HG03196 (cell line): ENCODE measurements at regions not wholly inside any gene's neighbourhood (a gene's known extent, or its start where the extent isn't known, plus 50 kb on each side); places are given as distances from the start of the nearest gene placed in this dataset.

Experiments used
- ATAC-seq: cut with Tn5 transposase; IDR thresholded peaks from one replicate; pipeline ENCODE4 v1.9.1; 2021; ENCODE audit not compliant: unreplicated experiment

DNA sequence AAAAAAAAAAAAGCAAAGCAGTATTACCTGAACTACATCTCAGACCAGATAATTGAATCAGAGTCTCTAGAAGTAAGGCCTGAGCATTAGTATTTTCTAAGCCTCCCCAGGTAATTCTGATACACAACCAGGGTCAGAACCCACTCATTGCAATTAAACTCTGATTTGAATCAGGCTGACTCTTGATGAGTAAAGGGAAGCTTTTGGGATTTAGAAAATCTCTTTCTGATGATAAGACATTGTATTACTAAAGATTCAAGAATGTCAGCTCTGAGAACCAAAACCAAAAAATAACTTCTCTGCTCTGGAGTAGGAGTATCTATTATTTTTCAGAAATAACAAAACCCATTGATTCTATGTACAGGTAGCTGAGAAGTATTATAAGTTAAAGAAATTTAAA is 100.1 kb upstream of the COL21A1 start:
- no peak for ATAC-seq

DNA sequence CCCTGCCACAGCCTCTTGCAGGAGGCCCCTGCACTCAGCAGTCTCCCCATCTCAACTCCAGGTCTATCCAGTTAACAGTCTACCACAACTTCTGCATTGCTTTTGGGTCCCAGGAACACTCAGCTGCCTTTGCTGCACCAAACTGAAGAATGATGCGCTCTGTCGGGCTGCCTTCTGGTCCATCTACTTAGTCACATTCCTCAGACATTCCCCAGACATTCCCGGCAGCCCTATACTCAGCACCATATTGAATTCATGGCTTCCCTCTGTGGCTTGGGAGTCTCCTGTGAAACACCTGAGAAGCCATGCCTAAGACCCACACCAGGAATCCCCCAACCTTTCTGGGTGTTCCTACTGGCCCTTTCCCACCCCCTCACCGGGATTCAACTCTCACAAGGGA is 99.6 kb upstream of the COL21A1 start:
- ATAC-seq: no peak

DNA sequence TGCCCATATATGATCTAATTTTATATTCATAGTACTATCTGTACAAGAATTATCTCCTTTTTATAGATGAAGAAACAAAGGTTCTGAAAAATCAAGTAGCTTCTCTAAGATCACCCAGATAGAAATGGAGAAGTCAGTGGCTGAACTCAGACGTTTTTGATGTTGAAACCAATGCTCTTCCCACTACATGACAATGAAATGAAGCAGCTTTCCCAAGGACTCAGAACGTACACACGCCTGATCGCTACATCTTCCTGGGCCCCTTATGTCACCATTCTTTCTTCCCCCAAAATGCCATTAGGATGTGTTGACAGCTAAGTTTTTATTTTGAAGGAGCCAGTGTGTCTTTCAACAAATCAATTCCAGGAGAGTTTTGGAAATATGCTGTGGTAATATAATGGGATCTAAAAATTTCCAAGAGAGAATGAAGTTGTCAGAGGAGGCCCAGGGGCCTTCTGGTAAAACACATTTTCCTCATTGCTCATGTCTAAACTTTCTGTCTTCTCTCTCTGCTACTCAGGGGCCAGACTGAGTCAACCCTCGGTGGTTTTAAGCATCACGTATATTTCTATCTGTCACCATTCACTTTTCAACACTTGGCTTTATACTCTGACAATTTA is 98.1 kb upstream of the COL21A1 start:
- no peak for ATAC-seq

DNA sequence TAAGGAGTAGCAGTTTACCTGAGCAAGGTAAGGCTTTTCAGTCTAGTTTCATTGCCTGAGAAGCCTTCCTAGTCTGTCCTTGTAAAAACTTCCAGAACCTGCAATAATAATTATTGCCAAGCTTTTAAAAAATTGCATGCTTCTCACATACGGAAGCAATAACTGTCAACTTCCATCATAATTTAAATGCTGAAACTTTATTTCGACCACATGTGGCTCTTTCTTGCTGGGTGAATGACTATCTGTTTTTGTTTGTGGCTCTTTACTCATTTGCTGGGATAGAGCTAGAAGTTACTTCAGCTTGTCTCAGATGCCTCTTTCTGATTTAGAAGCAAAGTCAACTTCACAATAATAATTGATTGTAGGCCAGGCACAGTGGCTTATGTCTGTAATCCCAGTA is 95.9 kb upstream of the COL21A1 start:
- no peak for ATAC-seq

DNA sequence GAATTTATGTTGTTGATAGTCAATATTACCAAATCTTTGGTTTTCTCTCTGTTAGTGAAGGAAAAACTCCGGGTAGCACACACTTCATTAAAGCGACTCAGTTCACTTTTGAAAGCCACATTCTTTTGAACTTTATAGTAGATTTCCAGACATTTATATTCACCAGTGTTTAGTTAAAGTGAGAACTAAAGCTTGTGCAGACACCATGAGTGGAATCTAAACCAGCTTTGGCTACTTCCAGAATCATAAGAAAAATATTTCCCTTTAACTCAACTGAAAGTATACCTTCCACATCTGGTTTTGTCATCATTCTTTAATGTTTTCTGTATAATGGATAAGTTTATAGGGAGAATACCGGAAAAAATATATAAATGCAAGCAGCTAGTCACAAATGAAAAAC is 92.1 kb upstream of the COL21A1 start:
- ATAC-seq: no peak

DNA sequence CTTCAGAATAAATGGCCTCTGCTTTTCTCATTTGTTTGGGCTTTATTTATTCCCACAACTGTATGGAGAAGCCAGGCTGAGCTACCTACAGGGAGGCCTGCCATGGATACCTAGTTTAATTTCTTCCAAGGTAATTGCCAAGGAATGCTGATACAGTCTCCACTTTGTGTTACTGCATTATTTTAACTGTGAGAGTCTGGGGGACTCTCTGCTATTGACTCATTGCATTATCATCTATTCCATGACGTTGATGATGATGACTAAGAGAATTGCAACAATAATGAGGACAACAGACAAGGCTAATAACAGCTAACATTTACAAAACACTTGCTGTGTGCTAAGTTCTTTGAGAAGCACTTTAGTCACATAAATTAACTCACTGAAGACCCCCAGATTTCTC is 88.3 kb upstream of the COL21A1 start:
- no peak for ATAC-seq

DNA sequence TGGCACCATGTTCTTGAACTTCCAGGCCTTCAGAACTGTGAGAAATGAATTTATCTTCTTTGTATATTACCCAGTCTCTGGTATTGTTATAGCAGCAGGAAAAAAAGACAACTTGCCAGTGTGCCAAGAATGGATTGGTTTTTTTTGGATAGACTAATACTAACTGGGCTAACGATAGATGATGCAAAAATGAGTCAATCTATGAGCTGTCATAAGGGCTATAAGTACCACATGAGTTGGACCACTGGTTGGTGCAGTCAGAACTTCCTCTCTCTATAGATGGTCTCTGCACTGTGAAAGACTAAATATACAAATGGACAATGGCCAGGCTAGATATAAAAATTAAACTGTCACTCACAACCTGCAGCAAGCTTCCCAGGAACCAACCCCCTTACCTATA is 87.6 kb upstream of the COL21A1 start:
- ATAC-seq: no peak

DNA sequence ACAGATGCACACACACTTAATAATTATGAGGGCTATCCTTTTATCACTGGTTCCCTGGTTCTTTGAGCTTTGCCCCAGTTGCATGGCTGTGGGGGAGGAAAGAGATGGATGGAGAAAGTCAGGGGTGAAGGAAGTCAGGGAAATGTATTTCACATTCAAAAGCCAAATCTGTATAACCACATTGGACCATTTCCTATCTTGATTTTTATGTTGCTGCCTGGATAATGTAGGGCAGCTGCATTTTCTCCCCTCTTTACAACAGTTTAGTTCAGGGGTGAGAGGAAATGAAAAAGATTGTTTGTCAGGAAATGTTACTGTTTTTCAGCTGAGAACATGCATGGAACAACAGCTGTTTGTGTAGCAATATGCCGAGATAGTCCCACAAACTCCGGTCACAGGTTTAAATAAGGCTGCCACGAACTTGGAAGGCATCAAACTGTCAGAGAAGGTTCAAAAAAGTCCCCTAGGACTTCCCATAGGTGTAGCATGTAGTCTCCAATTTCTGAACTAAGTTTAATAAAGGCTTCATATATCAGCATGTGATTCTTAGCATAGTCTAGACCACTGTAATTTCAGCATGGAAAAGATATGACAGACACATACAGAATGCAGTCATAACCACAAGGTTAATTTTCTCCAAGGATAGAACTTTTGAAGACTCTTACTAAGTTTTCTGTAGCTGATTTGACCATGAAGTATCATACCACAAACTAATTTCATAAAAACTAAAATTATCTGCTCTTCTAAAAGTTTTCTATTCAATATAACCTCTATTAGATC is 82.1 kb upstream of the COL21A1 start:
- no peak for ATAC-seq

DNA sequence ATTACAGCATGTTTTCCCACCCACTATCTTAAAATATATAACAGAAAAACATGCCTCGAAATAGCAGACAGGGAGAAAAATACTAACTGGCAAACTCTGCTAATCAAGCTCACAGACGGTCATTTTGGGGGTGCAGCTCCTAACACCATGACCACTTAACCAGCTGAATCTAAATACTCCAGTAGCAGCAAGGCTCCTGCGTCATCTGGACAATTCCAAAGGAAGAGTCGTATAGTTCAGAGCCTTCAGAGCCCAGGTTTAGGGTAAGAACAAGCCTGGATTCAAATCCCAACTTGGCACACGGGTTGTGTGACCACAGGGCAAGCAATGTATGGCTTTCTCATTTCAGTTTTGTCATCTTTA is 81.3 kb upstream of the COL21A1 start:
- no peak for ATAC-seq

DNA sequence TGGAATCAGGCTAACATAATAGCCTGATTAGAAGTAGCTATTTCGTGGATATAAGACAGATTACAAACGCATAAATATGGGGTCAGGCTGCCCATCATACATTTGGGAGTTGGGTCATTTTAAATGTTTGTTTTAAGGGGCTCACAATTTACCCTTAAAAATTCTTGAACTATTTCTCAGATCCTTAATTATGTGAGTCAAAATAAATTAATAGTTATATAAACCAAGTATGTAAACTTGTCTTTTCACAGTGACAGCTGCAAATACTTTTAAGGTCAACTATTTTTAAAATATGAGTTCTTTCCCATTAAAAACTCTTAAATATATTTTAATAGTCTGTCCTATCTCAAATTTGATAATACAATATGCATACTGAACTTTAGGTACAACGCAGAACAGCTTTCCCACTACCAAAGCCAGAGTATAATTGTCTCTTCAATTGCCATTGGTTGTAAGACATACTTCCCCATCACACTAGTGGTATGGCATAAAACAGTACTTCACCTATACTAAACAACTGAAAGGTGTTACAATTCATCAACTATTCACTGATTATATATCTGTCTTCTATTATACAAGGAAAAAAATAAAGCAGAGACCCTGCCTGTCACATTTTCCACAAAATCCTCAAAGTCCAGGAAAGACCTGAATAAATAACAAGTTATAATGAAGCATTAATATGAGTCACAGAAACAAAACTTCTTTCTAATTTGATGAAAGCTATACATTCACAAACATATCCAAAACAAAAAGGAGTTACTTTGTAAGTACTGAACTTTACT is 80.8 kb upstream of the COL21A1 start:
- ATAC-seq: no peak

DNA sequence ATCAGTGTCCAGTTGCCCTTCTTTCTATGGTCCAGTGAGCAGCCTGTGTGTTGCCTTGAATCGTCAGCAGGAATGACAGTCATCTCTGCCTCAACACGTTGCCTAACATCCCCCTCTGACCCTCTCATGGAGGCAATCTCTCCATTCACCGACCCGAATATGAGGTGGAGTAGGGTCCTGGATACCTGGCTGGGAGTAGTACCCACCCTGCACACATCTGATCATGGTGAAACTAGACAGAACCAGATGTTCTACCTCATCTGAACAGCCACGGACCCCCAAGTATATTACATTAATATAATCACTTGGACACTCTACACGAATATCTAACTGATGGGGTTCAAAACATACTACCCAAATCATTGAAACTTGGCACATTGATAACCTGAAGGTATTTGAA is 77.0 kb upstream of the COL21A1 start:
- no peak for ATAC-seq

DNA sequence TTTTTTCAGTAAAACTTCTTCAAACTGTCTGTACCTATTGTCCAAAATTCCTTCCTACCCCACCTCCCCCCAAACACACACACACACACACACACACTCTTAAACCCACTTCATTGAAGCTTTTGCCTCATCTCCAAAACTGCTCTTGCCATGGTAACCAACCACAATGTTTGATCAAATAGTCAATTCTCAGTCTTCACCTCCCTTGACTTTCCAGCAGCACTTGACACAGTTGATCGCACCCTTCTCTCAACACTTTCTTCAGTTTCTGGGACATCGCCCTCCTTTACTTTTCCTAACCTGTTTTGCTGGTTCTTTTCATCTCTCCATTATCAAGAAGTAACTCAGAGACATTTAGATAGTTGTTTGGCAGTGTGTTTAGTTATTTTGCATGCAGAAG is 71.5 kb upstream of the COL21A1 start:
- no peak for ATAC-seq

DNA sequence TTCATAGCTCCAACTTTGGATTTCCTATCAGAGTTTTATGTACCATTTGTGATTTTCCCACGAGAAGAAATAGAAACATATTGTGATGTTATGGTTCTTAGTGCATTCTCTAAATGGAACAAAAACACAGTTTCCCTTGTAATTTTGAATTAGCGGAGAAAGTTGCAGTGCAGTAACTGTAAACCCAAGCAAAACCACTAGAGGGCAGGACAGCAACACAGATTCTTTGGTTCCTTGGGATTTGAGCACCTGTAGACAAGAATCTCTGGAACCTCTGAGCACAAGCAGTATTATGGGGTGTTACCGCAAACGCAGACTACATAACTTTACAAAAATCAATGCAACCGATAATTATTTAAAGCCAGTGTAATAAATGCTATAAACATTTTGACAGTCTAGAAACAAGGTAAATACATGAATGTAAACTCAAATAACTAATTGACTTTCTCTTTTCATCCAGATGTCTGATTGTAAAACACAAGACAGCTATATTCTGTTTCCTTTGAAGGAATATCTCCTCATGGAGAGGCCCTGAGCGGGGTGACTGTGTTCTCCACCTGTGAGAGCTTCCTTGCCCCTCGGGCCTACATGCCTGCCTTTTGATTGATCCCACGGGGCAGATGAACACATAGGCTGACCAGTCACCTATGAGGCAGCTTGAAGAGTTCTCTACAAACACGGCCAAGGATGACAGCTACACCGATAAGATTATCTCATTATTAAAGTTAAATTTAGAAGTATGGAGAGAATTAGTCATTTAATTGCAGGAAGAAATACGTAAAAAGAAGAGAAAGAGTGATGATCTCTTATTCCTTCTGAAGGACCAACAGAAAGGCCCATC is 67.5 kb upstream of the COL21A1 start:
- ATAC-seq: no peak

DNA sequence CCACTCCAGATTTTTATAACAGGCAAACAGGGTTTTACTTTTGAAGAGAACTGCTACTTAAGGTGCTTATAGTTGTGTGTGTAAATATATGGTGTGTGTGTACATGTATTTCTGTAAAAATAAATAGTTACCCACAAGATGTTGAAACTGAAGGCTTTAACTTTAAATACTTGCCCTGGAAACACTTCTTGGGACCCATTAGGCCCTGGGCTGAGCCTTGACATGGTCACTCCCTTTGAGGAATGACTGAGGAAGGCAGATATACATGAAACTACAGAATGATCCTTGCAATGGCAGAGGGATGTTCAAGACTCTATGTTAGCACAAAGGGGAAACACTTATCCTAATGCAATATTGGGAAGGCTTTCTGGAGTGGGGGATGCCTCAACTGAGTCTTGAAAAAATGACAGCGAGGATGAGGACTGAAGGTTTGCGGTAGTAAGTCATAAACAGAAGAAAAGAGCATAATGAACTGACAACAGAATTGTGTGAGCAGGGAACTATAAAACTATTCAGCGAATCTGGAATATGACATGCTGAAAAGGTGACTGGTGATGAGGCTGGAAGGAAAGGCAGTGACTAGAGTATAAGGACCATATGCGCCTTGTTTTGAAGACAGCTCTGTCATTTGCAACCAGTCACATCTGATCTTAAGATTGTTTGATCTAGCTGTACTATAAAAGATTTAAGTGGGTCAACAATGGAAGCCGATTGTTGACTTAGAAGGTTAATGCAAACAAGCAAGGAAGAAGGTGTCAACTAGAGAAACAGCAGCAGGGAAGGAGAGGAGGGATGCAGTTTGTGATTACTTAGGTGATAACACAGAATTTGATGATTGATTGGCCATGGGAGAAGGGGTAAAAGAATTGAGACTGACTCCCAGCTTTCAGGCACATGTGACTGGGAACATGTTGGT is 64.4 kb upstream of the COL21A1 start:
- no peak for ATAC-seq

DNA sequence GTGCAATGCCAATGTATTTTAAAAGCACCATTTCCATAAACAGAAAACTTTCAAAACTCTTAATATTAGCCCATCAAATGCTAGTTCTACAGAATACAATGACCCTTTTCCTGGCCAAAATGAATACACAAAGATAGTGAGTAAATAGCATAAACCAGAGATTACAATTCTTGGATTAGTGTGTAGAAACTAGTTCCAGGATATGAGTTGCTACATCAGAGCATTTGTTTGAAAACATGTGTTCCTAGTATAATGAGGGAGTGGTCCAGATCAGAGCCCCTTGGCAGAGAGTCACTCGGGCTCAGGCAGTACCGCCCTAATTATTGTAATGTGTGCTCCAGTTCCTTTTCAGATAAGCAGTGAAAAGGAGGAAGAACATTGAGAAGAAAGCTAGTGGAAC is 63.7 kb upstream of the COL21A1 start:
- no peak for ATAC-seq

DNA sequence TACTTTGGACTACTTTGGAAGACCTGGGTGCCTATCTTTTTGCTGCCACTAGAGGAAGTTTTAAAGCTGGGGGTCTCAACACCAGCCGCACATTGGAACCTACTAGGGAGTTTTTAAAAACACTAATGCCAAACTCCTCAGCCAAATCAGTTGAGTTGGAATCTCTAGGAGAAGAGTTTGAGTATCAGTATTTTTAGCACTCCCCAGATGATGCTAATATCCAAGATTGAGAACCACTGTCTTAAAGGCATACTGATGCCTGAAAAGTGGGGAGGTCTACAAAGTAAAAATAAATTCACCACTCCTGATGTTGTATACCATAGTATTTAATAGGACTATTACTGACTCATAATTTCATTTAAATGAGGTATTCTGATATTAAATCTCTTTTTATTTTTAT is 62.9 kb upstream of the COL21A1 start:
- ATAC-seq: no peak

DNA sequence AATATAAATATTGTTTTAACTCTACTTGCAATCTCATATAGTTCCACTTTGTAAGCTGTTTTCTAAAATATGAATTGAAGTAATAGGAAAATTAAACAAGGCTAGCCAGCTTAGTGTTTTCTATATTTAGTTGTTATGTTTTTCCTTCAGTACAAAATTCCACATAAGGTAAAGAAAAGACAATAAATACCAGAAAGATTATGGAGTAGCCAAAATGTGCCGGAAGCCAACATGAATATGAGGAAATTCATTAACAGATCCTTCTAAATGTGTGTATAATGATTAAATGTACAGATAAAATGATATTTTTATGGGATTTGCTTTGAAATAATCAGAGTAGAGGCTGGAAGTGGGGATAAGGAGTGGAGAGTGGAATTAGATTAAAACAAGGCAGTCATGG is 52.5 kb upstream of the COL21A1 start:
- ATAC-seq: no peak

DNA sequence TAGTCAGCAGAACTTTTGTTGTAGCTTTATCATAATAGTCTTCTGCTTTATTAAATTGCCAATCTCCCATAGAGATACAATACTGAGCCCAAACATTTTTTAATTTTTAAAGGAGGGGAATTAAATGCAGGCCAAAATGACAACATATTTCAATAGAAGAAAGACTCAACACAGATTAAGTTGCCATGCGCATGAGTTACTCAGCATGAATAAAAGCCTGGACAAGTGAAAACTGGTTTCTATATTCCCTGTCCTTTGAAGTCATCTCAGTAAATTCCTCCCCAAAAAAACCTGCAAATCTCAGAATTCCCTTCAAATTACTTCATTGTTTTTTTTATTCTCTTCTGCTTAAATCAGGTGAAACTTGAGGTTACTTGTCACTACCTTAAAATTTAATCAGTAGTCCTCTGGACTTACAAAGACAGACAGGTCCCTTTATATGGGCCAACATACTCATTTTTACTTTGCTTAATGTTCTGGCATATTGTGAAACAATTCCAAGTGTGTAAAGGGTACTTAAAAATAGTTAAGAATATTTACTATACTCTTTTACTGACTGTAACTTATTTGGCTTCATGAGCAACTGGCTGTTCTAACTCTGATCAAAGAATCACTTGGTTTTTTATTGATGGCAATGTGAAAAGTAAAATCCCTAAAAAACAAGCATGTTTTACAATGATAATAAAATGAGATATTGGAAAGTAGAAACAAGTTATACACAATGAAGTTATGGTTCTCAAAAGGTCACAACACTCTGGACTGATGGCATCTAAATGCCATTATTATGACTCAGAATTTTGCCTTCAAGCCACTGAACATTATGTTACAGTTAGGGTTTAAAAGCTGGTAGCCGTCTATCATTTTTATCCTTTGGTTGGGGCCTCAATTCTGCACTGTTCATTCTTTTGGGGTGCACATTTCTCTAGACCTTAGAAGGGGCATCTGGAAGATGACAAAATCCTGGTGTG is 49.9 kb upstream of the COL21A1 start:
- ATAC-seq: no peak
